ENCODE measurements at regions not wholly inside any gene's neighbourhood (a gene's known extent, or its start where the extent isn't known, plus 50 kb on each side); places are given as distances from the start of the nearest gene placed in this dataset.

GRCh38 chr12:74685385-74685784 lies 147.8 kb downstream of the ATXN7L3B start:
- no peak for DNase-seq (ENCODE audit: low spot score)

GRCh38 chr12:74689071-74689655 lies 151.5 kb downstream of the ATXN7L3B start:
- DNase-seq (ENCODE audit: low spot score) = peak; percentile 62

GRCh38 chr12:74689929-74690328 lies 152.3 kb downstream of the ATXN7L3B start:
- no peak for DNase-seq (ENCODE audit: low spot score)

DNA sequence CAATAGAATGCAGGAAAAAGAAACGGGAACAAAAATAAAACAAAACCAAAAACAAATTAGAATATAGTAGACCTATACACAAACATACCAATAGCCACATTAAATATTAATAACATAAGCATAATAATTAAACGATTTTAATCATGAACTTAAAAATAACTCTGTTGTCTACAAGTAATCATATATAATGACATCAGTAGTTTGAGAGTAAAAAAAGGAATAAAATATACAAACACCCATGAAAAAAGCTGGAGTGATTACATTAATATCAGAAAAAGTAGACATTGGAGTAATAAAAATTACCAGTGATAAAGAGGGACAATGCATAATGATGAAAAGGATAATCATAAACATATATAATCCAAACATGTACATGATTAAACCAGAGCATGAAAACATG lies 181.8 kb downstream of the ATXN7L3B start:
- no peak for DNase-seq (ENCODE audit: low spot score)

- no peak for DNase-seq (ENCODE audit: low spot score)
Measured at GRCh38 chr12:74722709-74723108, 185.1 kb downstream of the ATXN7L3B start.

DNA sequence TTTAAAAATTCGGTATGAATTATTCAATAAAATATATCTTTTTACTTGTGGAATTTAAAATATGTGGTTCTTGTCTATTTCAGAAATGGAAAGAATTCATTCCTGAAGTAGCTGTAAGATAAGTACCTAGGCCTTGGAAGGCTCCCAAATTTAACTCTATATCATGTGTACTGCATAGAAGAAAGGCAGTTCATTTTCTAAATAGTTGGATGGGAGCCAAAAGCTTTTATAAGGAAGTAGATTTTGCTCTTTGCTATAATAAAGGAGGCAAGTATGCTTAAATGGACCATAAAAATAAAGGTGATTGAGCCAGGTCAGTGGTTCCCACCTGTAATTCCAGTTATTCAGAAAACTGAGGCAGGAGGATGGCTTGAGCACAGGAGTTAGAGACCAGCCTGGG lies 187.5 kb downstream of the ATXN7L3B start:
- no peak for DNase-seq (ENCODE audit: low spot score)

DNA sequence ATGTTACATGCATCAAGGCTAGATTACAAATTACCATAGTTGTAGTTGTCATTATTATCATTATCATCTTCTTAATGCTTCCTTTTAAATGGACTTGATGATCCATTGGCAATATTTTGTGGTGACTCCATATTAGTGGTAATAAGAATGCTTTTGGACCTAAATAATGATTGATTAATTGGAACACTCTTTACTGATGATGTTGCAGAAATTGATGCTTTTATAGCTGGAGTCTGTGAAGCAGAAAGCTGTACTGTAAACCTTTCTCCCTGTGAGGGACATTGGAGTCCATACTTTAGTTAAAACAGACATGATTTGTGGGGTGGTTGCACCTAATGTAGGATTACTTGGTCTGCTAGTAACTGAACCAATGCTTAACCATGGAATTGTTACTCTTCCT lies 190.4 kb downstream of the ATXN7L3B start:
- no peak for DNase-seq (ENCODE audit: low spot score)

DNA sequence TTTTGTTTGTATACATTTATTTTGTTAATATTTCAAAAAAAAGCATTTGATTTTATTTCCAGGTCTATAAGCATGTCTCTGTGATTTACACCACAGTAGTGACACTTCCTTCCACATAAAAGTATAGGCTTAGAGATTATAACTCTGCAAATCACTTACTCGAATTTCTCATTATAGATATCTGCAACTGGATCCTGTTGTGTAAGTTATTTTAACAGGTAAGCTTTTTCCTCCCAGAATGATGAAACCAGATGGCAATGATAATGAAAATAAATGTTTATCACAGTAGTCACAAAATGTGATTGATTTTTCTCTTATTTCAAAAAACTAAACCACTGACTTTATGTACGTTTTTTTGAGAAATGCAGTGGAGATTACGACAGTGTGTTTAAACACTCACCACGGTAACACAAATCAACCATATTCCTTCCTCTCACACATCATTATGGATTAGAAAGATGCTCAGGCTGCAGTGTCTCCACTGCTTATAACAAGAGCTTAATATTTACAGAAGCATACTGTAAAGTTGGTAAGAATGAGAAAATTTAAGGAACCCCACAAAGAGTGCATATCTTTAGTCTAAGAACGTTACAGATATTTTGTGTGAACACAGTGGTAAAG lies 194.6 kb downstream of the ATXN7L3B start:
- no peak for DNase-seq (ENCODE audit: low spot score)

DNA sequence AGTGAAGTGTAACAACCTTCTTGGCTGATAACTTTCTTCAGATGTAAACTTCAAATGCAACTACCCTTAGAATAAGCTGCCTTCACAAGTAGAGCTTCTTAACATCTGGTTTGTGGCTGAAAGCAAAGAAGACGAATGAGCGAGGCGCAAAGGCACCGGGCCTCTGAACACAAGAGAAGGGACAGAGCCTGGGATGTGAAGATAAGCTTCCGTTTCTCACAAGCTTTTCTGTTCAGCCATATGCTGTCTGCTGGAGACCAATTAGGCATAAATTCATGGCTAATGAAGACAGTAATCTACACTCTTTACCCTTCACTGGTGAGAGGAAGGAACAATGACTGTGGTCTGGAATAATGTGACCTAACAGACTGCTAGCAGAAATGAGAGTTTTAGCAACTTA lies 195.2 kb downstream of the ATXN7L3B start:
- DNase-seq (ENCODE audit: low spot score) = peak; percentile 66

DNA sequence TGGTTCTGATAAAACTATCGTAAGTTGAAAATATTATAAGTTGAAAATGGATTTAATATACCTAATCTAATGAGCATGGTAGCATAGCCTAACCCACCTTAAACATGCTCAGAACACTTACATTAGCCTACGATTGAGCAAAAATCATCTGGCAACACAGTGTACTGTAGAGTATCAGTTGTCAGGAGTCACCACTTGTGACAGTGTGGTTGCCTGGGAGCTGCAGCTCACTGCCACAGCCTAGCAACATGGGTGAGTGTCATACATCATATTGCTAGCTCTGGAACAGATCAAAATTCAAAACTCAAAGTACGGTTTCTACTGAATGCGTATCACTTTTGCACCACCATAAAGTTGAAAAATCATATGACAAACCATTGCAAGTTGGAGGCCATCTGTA lies 203.5 kb downstream of the ATXN7L3B start:
- DNase-seq (ENCODE audit: low spot score) = peak; percentile 90

DNA sequence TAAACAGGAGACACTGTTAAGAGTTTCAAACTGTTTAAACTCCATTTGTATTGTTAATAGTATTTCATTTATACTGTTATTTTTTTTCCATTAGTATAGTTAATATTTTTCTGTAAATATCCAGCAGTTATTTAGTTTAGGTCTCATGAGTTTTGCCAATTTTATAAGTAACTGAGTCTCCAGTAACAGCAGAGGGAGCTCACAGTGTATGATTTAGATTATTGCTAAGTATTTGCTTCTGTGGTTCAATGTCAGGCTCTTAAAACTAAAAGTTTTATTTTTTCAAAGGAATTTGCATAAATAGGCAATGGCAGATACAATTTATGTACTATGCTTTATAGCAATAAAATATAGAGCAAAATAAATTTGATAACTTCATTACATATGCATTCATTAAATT lies 209.7 kb downstream of the ATXN7L3B start:
- no peak for DNase-seq (ENCODE audit: low spot score)

DNA sequence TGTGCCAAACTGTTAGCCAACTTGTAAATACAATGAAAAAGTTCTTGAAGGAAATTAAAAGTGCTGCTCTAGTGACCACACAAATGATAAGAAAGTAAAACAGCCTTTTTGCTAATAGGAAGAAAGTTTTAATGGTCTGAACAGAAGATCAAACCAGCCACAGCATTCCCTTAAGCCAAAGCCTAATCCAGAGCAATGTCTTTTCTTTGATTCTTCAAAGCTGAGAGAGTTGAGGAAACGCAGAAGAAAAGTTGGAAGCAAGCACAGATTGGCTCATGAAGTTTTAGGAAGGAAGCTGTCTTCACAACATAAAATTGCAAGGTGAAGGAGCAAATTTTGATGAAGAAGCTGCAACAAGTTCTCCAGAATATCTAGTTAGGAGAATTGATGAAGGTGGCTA lies 213.8 kb downstream of the ATXN7L3B start:
- DNase-seq (ENCODE audit: low spot score) = no peak

GRCh38 chr12:74752215-74752614 lies 214.6 kb downstream of the ATXN7L3B start:
- no peak for DNase-seq (ENCODE audit: low spot score)

DNA sequence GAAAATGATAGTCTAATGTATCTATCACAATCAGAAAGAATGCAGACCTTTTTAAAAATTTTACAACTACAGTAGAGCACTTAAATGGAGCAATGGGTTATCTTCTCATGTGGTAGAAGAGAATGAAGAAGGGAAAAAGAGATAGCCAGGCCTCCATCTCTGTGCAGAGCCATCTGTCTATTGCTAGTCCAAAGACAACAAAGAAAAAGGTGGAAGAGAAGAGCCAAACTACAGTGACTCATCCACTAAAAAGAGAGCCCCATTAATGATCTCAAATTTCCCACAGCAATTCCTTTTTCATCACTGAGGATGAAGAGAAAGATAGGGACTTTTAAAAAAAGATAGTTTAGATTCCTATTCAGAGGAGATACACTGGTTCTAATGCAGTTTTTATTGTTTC lies 232.9 kb downstream of the ATXN7L3B start:
- no peak for DNase-seq (ENCODE audit: low spot score)

DNA sequence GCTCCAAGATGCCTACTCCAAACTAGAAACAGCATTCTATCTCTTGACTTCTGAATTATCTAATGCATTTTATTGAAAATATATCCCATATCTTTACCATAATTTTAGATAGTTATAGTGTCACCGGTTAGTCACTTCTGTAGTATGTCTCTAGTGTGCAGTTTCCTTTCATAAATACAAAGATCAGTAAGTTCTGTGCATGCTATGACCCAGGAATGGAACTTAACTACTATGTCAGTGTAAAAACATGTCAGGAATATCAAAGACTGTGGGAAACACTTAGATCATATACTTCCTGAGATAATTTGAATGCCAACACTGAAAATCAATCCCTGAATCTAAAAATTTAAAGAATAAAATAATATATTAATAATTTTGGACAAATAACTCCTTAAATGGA lies 237.6 kb downstream of the ATXN7L3B start:
- DNase-seq (ENCODE audit: low spot score) = no peak

DNA sequence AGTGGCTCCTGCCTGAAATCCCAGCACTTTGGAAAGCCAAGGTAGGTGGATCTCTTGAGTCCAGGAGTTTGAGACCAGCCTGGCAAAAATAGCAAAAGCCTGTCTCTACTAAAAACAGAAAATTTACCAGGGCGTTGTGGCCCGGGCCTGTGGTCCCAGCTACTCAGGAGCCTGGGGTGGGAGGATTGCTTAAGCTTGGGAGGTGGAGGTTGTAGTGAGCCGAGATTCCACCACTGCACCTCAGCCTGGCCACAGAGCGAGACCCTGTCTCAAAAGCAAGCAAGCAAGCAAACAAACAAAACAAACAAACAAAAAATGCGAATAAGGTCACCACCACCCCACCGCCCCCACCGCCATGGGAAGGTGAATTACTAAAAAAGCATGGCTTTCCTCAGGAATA lies 238.7 kb downstream of the ATXN7L3B start:
- no peak for DNase-seq (ENCODE audit: low spot score)

DNA sequence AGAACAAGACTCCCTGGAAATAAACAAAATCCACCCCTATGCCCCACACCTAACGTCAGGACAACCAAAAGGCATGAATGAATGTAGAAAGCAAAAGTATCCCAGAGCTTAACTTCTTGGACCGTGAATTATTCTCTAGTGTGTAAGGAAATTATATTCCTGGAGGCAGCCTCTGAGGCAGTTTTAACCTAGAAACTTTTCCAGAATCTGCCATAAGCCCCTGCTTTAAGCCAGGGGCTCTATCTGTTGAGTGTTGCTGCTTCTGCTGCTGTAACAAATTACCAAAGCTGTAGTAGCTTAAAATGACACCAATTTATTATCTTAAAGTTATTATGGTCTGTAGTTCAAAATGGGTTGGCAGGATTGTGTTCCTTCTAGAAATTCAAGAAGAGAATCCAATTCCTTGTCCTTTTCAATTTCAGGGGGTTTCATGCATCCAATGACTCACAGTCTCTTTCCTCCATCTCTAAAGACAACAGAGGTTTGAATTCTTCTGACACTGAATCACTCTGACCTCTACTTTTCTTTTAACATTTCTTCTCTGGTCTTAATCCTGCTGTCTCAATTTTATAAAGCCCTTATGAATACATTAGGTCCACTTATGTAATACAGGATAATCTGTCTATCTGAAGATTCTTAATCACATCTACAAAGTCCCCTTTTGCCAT lies 242.7 kb downstream of the ATXN7L3B start:
- no peak for DNase-seq (ENCODE audit: low spot score)

GRCh38 chr12:74780850-74781241 lies 243.2 kb downstream of the ATXN7L3B start:
- peak; percentile 3 for DNase-seq (ENCODE audit: low spot score)

GRCh38 chr12:74781991-74782485 lies 244.4 kb downstream of the ATXN7L3B start:
- DNase-seq (ENCODE audit: low spot score) = no peak

- DNase-seq (ENCODE audit: low spot score) = no peak
Measured at GRCh38 chr12:74790931-74791330, 253.3 kb downstream of the ATXN7L3B start.

DNA sequence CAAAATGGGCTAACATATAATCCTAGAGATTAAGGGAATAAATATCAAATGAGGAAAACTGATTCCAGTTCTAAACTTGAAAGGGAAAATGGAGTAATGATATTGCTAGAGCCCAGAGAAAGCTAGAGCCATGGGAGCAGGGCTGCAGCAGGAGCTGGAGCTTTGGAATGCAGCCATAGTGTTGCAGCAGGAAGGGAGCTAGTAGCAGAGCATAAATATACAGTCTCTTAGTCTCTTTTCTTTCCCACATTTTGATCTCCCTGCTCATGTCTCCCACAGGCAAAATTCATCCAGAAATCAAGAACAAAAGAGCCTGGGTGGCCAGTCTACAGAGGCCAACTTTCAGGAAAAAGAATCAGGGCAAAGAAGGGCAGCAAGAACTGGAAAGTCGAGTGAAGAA lies 253.7 kb downstream of the ATXN7L3B start:
- DNase-seq (ENCODE audit: low spot score) = no peak

GRCh38 chr12:74794522-74794921 lies 256.9 kb downstream of the ATXN7L3B start:
- no peak for DNase-seq (ENCODE audit: low spot score)

- DNase-seq (ENCODE audit: low spot score) = no peak
Measured at GRCh38 chr12:74801625-74802024, 264.0 kb downstream of the ATXN7L3B start.

Data from SK-N-DZ (cell line).